ENCODE measurements at regions not wholly inside any gene's neighbourhood (a gene's known extent, or its start where the extent isn't known, plus 50 kb on each side); places are given as distances from the start of the nearest gene placed in this dataset.

GRCh38 chr3:35448681-35449080 lies 190.6 kb upstream of the ARPP21 start:
- TF ChIP-seq CTCF (IDR thresholded peaks at IDR 0.05) (no peak), POLR2A (IDR thresholded peaks at IDR 0.05) (no peak)

All from Peyer's patch (tissue), 4 donors.